HG03469 (cell line): ENCODE measurements at regions not wholly inside any gene's neighbourhood (a gene's known extent, or its start where the extent isn't known, plus 50 kb on each side); places are given as distances from the start of the nearest gene placed in this dataset.

Source experiments
- ATAC-seq: cut with Tn5 transposase; IDR thresholded peaks from one replicate; pipeline ENCODE4 v1.9.1; 2021; ENCODE audit warnings: mild to moderate bottlenecking, moderate library complexity, moderate number of reproducible peaks; ENCODE audit not compliant: unreplicated experiment

DNA sequence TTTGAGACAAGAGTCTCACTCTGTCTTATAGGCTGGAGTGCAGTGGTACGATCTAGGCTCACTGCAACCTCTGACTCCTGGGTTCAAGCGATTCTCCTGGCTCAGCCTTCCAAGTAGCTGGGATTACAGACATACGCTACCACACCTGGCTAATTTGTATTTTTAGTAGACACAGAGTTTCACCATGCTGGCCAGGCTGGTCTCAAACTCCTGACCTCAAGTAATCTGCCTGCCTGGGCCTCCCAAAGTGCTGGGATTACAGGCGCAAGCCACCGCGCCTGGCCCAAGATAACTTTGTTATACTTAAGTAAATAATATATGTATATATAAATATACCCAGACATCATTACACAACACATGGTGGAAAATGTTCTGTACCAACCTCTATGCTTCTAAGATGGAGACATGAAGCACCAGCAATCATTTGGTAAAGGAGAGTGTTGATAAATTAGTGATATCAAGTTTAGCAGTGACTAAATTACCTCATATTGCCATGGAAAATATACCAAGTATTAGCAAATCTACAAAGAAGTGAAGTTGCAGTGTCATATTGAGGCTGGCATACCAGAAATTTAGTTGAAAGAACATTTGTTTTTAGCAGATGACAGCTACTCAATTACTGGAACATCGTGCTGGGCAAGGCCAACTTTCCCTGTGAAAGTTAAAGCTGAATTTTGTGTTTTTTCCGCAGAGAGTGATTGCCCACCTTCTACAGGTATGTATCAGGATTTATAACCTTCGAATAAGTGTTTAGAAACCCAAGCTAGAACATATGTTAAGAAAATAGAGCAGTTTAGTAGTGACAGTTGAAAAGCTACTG lies 177.7 kb downstream of the MYCN start:
- ATAC-seq: no peak

DNA sequence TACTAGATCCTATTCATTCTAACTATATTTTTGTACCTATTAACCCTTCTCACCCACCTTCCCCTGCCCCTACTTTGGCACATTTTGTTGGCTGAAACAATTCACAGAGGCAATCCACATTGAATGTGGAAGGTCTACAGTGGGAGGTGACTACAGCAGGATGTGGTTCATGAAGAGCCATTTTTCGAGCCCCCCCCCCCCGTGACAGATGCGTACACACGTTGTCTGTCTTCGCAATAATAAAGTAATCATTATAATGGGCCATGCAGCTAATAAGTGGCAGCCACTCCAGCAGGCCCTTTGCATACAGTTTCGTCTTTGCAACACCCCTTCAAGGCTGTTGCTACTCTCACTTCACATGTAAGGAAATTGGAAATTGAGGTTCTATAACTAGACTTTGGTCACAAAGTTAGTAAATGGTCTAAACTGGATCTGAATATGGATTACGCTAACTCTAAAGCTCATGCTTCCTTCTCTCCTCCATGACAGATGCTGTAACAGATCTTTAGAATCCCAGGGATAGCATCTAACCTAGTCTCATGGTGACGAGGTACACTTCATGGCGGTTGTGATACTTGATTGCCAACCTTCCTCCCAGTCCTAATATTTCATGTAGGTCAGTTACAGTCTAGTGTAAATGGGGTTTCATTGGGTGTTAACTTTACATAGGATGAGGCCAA lies 176.8 kb downstream of the MYCN start:
- ATAC-seq: no peak

DNA sequence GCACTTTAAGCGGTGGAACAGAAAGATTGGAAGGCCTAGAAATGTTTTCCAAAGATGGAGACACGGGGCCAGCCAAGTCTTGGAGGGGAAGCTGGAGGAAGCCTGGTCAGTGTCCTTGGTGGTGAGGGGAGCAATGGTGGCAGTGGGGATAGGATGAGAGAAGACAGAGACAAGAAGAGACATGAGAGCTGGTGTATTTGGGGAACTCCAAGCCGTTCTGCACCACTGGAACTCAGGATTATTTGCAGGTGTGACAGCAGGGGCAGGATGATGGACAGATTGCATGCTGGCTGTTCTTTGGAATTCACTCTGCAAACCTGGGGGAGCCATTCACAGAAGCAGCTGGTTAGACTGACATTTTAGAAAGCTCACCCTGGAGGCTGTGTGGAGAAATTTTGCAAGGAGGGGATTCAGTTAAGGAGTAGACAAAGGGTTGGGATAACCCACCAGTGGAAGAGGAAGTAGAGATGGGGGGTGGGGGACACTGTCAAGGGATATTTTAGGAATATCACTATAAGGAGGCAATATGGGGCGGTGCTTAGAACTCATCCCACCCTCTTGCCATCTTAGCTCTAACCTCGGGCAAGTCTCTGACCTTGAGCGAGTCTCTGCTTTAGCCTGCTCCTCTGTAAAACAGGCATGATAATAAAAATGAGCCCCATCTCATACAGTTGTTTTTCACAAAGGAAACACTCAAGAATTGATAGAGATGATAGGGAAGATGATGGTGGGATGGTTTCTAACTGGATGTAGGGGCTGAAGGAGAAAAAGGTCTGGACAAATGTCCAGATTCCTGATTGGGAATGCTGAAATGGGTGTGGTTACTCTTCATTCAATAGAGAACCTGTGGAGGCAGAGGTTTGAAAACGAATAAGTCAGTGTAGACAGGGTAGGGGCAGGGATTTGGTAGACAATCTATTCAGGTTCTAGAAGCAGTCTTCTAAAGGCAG lies 175.8 kb downstream of the MYCN start:
- no peak for ATAC-seq

DNA sequence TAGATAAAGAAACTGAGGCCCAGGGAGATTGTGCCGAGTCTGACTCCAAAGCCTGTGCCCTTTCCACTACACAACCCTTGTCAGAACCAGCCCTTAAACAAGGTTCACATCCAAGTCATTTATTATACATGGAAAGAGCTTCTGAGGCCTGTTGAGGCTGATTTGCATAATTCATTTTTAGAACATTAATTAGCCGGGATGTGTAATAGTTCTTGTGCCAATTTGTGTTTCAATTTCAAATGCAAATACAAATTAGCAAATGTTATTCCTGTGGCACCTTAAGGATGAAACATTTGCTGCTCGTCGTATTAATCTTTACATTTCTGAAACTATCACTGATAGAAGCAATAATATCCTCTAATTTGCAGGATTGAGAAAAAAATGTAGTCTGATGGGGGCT lies 174.9 kb downstream of the MYCN start:
- ATAC-seq: no peak

DNA sequence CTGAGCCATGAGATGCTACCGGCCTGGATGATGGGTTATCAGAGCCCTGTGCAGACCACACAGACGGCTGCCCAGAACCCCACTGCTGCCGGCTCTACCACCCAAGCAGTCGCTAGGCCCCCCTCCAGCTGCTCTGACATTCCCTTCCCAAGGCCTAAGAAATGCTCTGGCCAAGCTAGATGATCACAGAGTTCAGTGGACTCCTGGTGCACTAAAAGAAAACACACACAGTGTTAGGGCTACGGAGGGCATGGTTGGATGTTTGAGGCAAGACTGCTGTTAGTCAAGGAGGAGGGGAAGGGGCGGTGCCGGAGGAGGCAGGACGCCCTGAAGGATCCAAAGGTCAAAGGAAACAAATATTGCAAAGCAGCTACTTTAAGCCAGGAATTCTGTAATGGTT lies 174.5 kb downstream of the MYCN start:
- ATAC-seq: no peak

DNA sequence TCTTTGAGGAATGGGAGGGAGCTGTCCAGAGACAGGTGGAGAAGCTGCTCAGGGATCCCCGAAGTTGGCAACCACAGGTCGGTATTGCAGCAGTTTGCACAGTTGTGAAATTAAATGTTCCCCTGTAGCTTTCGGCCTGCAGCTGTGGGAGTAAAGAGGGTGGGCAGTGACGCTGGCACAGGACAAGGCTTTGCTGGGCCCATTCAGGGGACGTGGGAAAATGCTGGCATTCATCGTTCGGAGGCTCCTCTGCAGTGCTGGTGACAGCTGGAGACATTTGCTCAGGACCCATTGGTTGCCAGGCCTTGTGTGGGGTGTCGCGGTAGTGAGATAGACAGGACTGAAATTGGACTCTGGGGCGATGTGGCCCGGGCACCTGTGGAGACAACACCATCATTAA lies 173.7 kb downstream of the MYCN start:
- no peak for ATAC-seq

DNA sequence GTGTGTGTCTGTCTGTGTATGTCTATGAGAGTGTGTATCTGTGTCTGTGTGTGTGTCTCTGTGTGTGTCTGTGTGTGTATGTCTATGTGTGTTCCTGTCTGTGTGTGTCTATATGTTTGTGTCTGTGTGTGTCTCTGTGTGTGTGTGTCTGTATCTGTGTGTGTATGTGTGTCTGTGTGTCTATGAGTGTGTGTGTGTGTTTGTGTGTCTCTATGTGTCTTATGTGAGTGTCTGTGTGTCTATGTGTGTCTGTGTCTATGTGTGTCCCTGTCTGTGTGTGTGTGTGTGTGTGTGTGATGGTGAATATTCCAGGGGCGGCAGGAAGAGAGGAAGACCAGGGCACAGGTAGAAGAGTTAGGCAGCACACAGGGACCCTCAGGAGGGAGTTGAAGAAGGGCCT lies 173.2 kb downstream of the MYCN start:
- no peak for ATAC-seq

DNA sequence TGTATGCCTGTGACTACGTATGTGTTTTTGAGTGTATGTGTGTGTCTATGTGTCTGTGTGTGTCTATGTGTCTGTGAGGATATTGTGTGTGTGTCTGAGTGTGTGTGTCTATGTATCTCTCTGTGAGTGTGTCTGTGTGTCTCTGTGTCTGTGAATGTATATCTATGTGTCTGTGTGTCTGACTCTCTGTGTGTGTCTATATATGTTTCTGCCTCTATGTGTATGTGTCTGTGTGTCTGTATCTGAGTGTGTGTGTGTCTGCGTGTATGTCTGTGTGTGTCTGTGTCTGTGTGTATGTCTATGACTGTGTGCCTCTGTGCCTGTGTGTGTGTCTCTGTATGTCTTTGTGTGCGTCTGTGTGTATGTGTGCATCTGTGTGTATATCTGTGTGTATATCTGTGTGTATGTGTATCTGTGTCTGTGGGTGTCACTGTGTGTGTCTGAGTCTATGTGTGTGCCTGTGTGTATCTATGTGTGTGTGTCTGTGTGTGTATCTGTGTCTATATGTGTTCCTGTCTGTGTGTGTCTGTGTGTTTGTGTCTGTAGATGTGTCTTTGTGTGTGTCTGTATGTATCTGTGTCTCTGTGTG lies 172.7 kb downstream of the MYCN start:
- no peak for ATAC-seq

DNA sequence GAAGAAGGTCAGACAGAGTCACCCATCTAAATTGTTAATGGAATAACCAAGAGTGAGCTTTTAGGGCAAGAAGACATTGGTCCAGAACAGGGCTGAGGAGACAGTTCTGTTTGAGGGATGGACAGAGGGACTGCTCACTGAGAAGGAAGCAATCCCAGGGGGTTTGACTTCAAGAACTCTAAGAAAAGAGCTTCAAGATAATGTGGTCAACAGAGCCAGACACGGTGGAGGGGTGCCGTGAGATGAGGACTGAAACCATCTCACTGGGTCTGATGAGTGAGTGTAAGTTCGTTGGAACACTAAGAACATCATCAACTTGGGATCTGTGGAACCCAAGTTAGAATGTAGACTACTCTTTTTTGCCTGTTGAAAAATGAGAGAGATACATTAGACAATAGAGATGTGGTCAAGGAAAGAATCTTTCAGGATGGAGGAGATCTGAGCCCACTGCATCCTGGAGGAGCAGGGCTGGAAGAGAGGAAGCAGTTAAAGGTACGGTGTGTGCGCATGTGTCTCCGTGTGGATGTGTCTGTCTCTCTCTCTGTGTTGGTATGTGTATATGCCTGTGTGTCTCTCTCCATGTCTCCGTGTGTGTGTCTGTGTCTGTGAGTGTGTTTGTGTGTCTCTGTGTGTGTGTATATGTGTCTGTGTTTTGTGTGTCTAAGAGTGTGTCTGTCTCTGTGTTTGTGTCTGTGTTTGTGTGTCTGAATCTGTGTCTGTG lies 172.1 kb downstream of the MYCN start:
- ATAC-seq: no peak

DNA sequence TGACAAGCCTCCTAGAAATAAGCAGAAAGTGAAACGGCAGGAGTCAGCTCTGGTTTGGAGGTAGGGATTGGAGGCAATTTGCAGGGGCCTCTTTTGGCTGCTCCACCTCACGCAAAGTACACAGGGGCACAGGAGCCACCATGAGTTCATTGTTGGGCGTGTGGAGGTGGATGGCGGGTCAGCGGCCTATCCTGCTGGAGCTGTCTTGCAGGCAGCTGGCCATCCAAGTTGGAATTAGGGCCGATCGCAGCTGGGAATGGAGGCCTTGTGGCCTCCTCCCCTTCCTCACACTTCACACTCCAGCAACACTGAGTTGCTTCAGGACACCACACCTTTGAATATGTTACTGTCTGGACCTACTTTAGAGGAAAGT lies 171.5 kb downstream of the MYCN start:
- no peak for ATAC-seq

DNA sequence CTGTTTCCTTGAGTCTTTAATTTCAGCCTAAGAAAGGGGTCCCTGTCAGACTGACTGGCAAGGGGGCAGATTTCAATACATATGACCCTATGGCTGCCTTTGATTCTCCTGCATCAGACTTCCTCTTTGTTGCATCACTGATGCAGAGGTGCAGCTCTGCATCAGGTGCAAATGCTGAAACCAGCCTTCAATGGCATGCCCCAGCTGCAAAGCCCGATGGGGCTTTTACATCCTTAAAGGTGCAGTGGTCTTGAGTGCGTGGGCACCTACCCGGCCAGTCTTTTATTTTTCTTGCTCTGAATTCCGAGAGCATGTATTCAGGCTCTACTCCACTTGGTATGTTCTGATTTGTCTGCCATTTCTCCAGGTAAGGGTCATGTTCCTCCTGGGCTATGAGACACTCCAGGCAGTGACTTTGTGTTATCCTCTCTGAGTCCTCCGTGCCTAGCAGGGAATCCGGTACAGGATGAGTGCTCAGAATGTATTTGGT lies 169.5 kb downstream of the MYCN start:
- no peak for ATAC-seq

DNA sequence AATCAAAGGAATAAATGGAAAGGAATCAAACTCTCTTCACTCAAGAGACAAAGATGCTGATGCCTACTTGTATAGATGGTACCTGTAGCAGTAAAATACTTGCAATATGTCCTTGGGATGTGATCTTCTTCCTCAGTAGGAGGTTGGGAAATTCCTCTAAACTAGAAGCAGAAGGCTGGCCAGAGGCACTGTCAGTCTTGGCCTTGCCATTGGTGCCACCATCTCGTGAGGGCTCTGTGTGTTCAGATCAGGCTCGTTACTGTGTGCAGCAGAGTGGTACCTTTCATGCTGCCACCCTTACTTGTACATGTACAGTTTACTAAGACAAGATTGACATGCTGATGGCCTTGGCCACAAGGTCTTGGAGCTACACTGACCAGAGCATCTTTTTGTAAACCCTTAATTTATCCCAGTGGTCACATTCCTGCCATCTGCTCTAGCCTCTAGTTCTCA lies 169.0 kb downstream of the MYCN start:
- ATAC-seq: no peak

DNA sequence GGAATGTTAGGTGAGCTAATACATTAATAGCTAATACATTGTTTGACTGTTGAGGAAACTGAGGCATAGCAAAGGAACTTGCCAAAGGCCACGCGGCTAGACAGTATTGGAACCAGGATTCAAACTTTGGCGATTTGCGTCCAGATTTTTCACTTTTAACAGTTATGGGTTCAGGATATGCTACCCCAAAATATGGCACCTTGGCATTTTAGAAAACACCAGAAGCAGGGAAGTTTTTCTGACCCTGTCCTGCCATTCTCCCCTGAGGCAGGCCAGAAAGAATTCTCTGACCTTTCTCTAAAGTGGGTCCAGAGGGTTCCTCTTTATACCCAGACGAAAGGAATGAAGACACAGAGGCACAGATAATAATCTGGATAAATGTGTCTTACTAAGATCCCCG lies 166.9 kb downstream of the MYCN start:
- no peak for ATAC-seq

DNA sequence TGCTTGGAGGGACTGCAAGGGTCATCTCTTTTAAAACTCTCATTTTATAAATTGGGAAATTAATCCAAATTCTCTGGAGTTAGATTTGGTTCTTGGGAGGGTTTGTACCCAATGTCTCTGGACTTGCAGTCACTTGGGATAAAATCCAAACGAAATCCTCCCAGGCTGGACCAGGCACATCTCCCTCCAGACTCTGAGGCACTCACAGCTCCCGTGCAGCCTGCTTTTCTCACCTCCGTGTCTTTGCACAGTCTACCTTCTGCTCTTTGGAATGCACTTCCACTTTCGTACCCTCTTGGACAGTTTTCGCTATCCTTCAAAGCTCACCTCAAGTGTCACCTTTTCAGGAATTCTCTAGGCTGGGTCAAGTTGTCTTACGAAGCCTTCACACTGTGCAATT lies 166.3 kb downstream of the MYCN start:
- no peak for ATAC-seq

DNA sequence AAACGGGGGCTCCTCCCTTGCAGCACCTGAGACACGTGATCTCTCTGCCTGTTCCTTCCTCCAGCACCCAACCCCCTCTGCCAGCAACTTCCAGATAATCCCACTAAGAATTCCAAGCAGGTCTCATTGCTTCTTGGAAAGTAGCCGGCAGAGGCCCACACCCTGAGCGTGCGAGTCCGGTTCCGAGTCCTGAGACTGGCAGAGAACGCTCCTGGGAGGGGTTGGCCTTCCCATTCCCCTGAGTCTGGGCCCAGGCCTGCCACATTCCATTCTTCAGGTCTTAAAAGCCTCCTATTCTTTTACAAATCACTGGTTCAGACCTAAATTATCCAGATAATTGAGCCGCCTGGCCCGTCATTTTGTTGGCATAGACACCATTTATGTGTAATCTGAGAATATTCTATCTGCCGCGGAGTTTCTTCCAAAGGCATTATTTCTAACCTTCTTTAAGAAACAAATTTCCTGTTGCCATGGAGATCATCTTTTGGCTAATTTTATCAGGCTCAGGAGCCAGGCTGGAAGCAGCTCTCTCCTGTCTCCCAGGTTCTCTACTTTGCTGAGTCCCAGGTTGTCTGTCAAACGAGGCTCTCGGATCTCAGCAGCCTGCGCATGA lies 165.4 kb downstream of the MYCN start:
- ATAC-seq: no peak

DNA sequence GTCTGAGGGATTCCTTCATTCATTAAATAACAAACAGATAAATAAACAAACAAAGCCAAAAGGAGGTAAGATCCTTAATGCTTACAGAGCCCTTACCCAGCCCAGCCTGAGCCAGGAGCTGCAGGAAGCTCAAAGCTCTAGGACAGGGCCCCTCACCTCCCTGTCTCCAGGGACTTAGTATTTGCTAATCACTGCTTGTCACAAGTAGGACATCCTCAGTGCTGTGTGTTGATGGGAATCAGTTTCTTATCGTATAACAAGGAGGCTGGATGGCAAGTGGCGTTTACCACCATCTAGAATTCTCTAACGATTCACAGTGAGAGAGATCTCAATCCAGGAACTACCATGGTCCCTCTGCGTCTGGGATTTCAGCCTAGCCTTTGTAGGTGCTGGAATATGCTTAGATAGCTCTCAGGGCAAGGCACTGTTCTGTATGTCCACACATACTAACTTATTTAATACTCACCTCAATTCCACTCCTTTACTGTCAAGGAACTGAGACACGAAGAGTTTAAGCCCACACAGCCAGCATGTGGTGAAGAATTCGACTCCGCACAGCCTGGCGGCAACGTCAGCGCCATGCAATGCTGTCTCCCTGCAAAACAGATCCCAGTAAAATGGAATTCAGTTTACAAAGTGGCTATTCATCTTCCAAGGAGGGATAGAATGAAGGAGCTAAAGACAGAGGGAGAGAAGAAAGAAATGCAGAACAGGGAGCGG lies 164.8 kb downstream of the MYCN start:
- ATAC-seq: no peak

DNA sequence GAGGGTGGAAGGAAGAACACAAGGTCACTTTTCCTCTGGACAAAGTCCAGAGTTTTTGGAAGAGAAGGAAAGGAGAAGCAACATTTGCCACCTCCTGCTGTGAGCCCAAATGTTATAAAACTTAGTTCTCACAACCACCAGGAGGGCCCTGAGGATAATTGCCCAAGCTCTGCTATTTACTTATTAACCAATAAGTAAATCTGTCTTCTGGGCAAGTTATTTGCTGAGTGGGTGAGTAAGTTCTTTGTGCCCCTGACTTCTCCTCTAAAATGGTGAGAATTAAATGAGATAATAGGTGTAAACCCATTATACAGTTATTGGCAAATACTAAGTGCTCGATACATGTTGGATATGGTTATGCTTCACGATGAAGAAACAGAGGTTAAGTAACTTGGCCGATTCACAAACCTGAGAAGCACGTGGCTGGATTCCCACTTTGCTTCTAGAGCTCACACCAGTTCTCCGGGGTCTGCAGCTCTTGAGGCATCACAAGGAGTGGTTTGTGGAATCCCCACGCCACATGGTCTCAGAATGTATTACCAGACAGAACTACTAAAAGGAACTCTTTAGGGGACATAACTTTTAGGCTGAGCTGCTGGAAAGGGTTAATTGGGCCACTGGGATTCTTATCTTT lies 164.1 kb downstream of the MYCN start:
- no peak for ATAC-seq

DNA sequence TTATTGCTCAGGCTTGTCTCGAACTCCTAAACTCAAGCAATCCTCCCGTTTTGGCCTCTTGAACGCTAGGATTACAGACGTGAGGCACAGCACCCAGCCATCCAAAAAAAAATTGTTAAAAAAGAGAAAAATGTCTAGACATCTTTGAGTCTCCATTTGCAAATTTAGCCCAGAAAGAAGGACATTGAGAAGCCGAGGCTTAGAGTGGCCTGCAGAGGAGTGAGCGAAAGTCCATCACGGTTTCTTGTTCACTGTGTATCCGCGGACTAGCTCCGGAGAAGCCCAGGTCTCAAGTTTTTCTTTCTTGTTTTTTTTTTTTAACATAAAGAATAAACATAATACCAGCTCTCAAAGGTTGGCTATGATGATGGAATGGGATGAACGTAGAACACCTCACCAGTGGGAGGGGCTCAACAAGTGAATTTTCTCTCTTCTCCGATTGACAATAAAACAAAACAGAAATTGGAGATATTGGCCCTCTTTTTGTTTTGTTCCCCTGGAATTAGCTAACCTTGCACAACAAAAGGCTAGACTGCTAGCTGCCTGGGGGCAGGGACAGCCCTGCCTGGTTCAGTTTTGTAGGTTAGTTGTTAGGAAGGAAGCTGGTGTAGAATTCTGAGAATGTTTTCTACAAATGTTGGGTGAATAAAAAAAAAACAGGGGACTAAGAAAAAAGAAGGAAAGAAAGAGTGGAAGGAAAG lies 163.4 kb downstream of the MYCN start:
- ATAC-seq: no peak
